Skin epidermis (tissue), 12 donors: ENCODE measurements at regions not wholly inside any gene's neighbourhood (a gene's known extent, or its start where the extent isn't known, plus 50 kb on each side); places are given as distances from the start of the nearest gene placed in this dataset.

Experiments
- H3K27ac ChIP-seq, 21 experiments: fragments of 200-600 bp; sonication (generic) in 11 of 21; one replicate each; pipeline ENCODE4 v1.5.0; 2020; ENCODE audit warnings: mild to moderate bottlenecking in 3 of 21, inconsistent platforms in 2 of 21, moderate library complexity in 2 of 21
- H3K4me3 ChIP-seq, 7 experiments: fragments of 200-600 bp; sonication (generic) in 2 of 7; one replicate each; pipeline ENCODE4 v1.5.0; 2020; ENCODE audit warnings: inconsistent platforms in 2 of 7, mild to moderate bottlenecking in 2 of 7, moderate library complexity in 1 of 7

GRCh38 chr10:128536259-128536658 lies 410.0 kb upstream of the MKI67 start:
- Histone ChIP-seq H3K27ac (no peak overlapping the region), H3K4me3 (no peak overlapping the region)

GRCh38 chr10:128537834-128538330 lies 411.7 kb upstream of the MKI67 start:
- no peak overlapping the region for H3K4me3 ChIP-seq
- H3K27ac ChIP-seq, result no peak overlapping the region

- no peak overlapping the region for H3K27ac ChIP-seq
- no peak overlapping the region for H3K4me3 ChIP-seq
Observed at GRCh38 chr10:128538671-128539070, 412.4 kb upstream of the MKI67 start.

GRCh38 chr10:128539510-128540127 lies 413.4 kb upstream of the MKI67 start:
- Histone ChIP-seq H3K27ac (no peak overlapping the region), H3K4me3 (no peak overlapping the region)

- no peak overlapping the region for H3K27ac ChIP-seq
- H3K4me3 ChIP-seq, result no peak overlapping the region
Observed at GRCh38 chr10:128540128-128540762, 414.0 kb upstream of the MKI67 start.

- H3K27ac ChIP-seq, result no peak overlapping the region
- H3K4me3 ChIP-seq, result no peak overlapping the region
Observed at GRCh38 chr10:128540781-128541761, 414.8 kb upstream of the MKI67 start.

- Histone ChIP-seq H3K4me3 (no peak overlapping the region), H3K27ac (no peak overlapping the region)
Observed at GRCh38 chr10:128541926-128542475, 415.8 kb upstream of the MKI67 start.

- Histone ChIP-seq H3K4me3 (no peak overlapping the region), H3K27ac (no peak overlapping the region)
Observed at GRCh38 chr10:128542659-128543058, 416.4 kb upstream of the MKI67 start.

GRCh38 chr10:128543151-128543550 lies 416.9 kb upstream of the MKI67 start:
- no peak overlapping the region for H3K4me3 ChIP-seq

GRCh38 chr10:128545216-128545615 lies 419.0 kb upstream of the MKI67 start:
- no peak overlapping the region for H3K4me3 ChIP-seq

More at GRCh38 chr10:128543151-128543550, 416.9 kb upstream of the MKI67 start:
- no peak overlapping the region for H3K27ac ChIP-seq

GRCh38 chr10:128546651-128547165 lies 420.5 kb upstream of the MKI67 start:
- H3K27ac ChIP-seq, result no peak overlapping the region
- H3K4me3 ChIP-seq, result no peak overlapping the region

More at GRCh38 chr10:128545216-128545615, 419.0 kb upstream of the MKI67 start:
- no peak overlapping the region for H3K27ac ChIP-seq

- Histone ChIP-seq H3K27ac (no peak overlapping the region), H3K4me3 (no peak overlapping the region)
Observed at GRCh38 chr10:128549101-128549608, 422.9 kb upstream of the MKI67 start.

- Histone ChIP-seq H3K4me3 (no peak overlapping the region), H3K27ac (no peak overlapping the region)
Observed at GRCh38 chr10:128550045-128550444, 423.8 kb upstream of the MKI67 start.

- Histone ChIP-seq H3K27ac (no peak overlapping the region), H3K4me3 (no peak overlapping the region)
Observed at GRCh38 chr10:128551475-128551874, 425.3 kb upstream of the MKI67 start.

- Histone ChIP-seq H3K4me3 (no peak overlapping the region), H3K27ac (no peak overlapping the region)
Observed at GRCh38 chr10:128553755-128554154, 427.5 kb upstream of the MKI67 start.

GRCh38 chr10:128556182-128557110 lies 430.2 kb upstream of the MKI67 start:
- Histone ChIP-seq H3K4me3 (no peak overlapping the region), H3K27ac (no peak overlapping the region)

GRCh38 chr10:128557149-128557710 lies 431.0 kb upstream of the MKI67 start:
- Histone ChIP-seq H3K4me3 (no peak overlapping the region), H3K27ac (no peak overlapping the region)

- Histone ChIP-seq H3K27ac (no peak overlapping the region), H3K4me3 (no peak overlapping the region)
Observed at GRCh38 chr10:128560406-128560805, 434.2 kb upstream of the MKI67 start.
